ENCODE measurements at regions not wholly inside any gene's neighbourhood (a gene's known extent, or its start where the extent isn't known, plus 50 kb on each side); places are given as distances from the start of the nearest gene placed in this dataset.
"Not testable (repeated sequence)": the region's sequence is repeated elsewhere in the genome, so short reads cannot be mapped to it uniquely, and the experiment has no call there.

- TF ChIP-seq CTCF (IDR thresholded peaks at IDR 0.05; ENCODE audit: insufficient read depth, low read length); POLR2AphosphoS5 (IDR thresholded peaks at IDR 0.05; ENCODE audit: low read depth); GABPA (IDR thresholded peaks at IDR 0.05; ENCODE audit: low read depth): not testable (repeated sequence)
Observed at GRCh38 chr6:62991696-62992095, 219.6 kb upstream of the FKBP1C start.
